Loucy (cell line): ENCODE measurements at regions not wholly inside any gene's neighbourhood (a gene's known extent, or its start where the extent isn't known, plus 50 kb on each side); places are given as distances from the start of the nearest gene placed in this dataset.

Experiments
- H2AFZ ChIP-seq: fragments of 200-600 bp; sonication (generic); 2 replicates; pipeline ENCODE4 v1.6.0; 2016; ENCODE audit warnings: antibody characterized with exemption, mild to moderate bottlenecking, low read length, moderate library complexity
- H3F3A ChIP-seq: fragments of 200-600 bp; 2 replicates; pipeline ENCODE4 v1.6.0; 2016; ENCODE audit warnings: antibody characterized with exemption, low read depth, mild to moderate bottlenecking
- H3K27me3 ChIP-seq: fragments of 200-600 bp; sonication (generic); 2 replicates; pipeline ENCODE4 v1.6.1; 2014; ENCODE audit warnings: low read length, mild to moderate bottlenecking; ENCODE audit not compliant: insufficient read depth, poor library complexity, severe bottlenecking
- H3K36me3 ChIP-seq: fragments of 200-600 bp; sonication (generic); 2 replicates; pipeline ENCODE4 v1.6.1; 2016; ENCODE audit warnings: low read length; ENCODE audit not compliant: insufficient read depth
- H3K4me1 ChIP-seq: fragments of 200-600 bp; sonication (generic); 2 replicates; pipeline ENCODE4 v1.5.1; 2014; ENCODE audit warnings: low read length, mild to moderate bottlenecking; ENCODE audit not compliant: insufficient read depth, poor library complexity, severe bottlenecking
- H3K4me2 ChIP-seq: fragments of 200-600 bp; sonication (generic); 2 replicates; pipeline ENCODE4 v1.6.0; 2014; ENCODE audit warnings: antibody characterized with exemption, low read length, low read depth, mild to moderate bottlenecking; ENCODE audit not compliant: poor library complexity, severe bottlenecking
- H3K4me3 ChIP-seq: fragments of 200-600 bp; sonication (generic); 2 replicates; pipeline ENCODE4 v1.5.1; 2014; ENCODE audit warnings: low read length, mild to moderate bottlenecking, mixed read lengths; ENCODE audit not compliant: poor library complexity, severe bottlenecking
- H3K79me2 ChIP-seq: fragments of 200-600 bp; sonication (generic); 2 replicates; pipeline ENCODE4 v1.6.1; 2014; ENCODE audit warnings: low read length; ENCODE audit not compliant: insufficient read depth
- H3K9ac ChIP-seq: fragments of 200-600 bp; sonication (generic); 2 replicates; pipeline ENCODE4 v1.6.0; 2014; ENCODE audit warnings: mild to moderate bottlenecking, low read depth, low read length, moderate library complexity; ENCODE audit not compliant: poor library complexity, severe bottlenecking
- H3K9me2 ChIP-seq: fragments of 200-600 bp; sonication (generic); replicated peaks from 2 replicates; pipeline ENCODE4 v1.6.1; 2016; ENCODE audit warnings: low read depth, low read length, mixed read lengths
- H3K9me3 ChIP-seq: fragments of 200-600 bp; sonication (generic); 2 replicates; pipeline ENCODE4 v1.6.1; 2014; ENCODE audit warnings: mild to moderate bottlenecking, antibody characterized with exemption, low read length, low read depth; ENCODE audit not compliant: insufficient read depth
- H4K20me1 ChIP-seq: fragments of 200-600 bp; sonication (generic); 2 replicates; pipeline ENCODE4 v1.6.0; 2014; ENCODE audit warnings: antibody characterized with exemption, low read length, mild to moderate bottlenecking; ENCODE audit not compliant: insufficient read depth, poor library complexity, severe bottlenecking
- CTCF ChIP-seq: fragments of 200-600 bp; sonication (generic); conservative IDR thresholded peaks from 2 replicates; pipeline ENCODE4 v1.5.1; 2014; ENCODE audit warnings: mild to moderate bottlenecking, antibody characterized with exemption, low read length
- EZH2phosphoT487 ChIP-seq: fragments of 200-600 bp; IDR thresholded peaks from 2 replicates; pipeline ENCODE4 v1.6.1; 2018; ENCODE audit warnings: antibody characterized with exemption, mild to moderate bottlenecking, moderate library complexity, borderline replicate concordance

- no peak overlapping the region for H3K9ac ChIP-seq
- H3K9me2 ChIP-seq, result 0 out of 2 replicates have a peak, but pooled peaks cover 2% of the 10 kb centered on the region
- no peaks in the 10 kb centered on the region for H4K20me1 ChIP-seq
- H3K4me2 ChIP-seq, result no peak overlapping the region
- TF ChIP-seq CTCF, result no peak
- no peak for TF ChIP-seq EZH2phosphoT487
- H3K9me3 ChIP-seq, result no peaks in the 10 kb centered on the region
- H3K36me3 ChIP-seq, result no peaks in the 10 kb centered on the region
- H3K79me2 ChIP-seq, result no peaks in the 10 kb centered on the region
- H3K4me1 ChIP-seq, result no peaks in the 10 kb centered on the region
- no peak overlapping the region for H3K4me3 ChIP-seq
- H2AFZ ChIP-seq, result no peak overlapping the region
- H3F3A ChIP-seq, result no peaks in the 10 kb centered on the region
- no peaks in the 10 kb centered on the region for H3K27me3 ChIP-seq
Measured at GRCh38 chr2:52141076-52141475, 1109.1 kb upstream of the NRXN1 start.

DNA sequence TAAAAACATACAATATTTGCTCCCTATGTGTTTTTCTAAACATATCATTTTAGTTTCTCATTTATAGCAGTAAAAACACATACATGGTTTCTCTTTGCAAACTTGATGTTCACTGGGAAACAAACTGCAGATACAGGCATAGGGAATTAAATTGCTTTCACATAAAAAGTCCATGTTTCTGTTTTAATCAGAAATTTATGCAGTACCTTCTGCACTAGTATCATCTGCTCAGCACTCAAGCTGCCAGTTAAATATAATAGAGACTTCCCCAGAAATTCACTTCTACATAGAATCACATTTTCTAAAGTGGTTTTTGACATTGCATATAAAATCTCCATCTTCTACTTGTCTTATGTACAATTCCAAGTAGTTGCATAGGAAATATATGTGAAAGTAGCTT is 1107.3 kb upstream of the NRXN1 start:
- no peaks in the 10 kb centered on the region for H3K4me1 ChIP-seq
- no peaks in the 10 kb centered on the region for H3K36me3 ChIP-seq
- no peak overlapping the region for H3K4me2 ChIP-seq
- H4K20me1 ChIP-seq, result no peaks in the 10 kb centered on the region
- H3K9me3 ChIP-seq, result no peaks in the 10 kb centered on the region
- H3K4me3 ChIP-seq, result no peak overlapping the region
- H3K9me2 ChIP-seq, result 0 out of 2 replicates have a peak, but pooled peaks cover 2% of the 10 kb centered on the region
- H3K79me2 ChIP-seq, result no peaks in the 10 kb centered on the region
- no peak overlapping the region for H2AFZ ChIP-seq
- H3K27me3 ChIP-seq, result no peaks in the 10 kb centered on the region
- H3F3A ChIP-seq, result no peaks in the 10 kb centered on the region
- TF ChIP-seq CTCF, result no peak
- no peak for TF ChIP-seq EZH2phosphoT487
- H3K9ac ChIP-seq, result no peak overlapping the region

DNA sequence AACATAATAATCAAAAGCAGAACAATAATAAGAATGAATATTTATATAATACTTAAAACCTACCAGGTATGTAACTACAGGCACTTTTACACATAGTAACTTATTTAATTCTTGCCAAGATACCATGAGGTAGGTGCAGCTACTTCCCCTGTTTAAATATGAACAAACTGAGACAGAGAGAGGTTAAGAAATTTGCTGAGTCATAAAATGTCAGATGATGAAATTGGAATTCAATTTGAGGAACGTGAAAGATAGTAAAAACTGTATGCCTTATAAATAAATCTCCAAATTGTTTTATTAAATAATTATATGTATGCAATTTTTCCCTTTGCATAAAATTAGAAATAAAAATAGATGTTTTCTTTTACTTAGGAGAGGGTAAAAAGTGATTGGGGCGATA is 1103.3 kb upstream of the NRXN1 start:
- TF ChIP-seq CTCF, result no peak
- TF ChIP-seq EZH2phosphoT487, result no peak
- Histone ChIP-seq H3K9ac (no peak overlapping the region), H3K4me2 (no peak overlapping the region), H3K36me3 (no peaks in the 10 kb centered on the region), H3K9me2 (0 out of 2 replicates have a peak, but pooled peaks cover 2% of the 10 kb centered on the region), H3K9me3 (no peaks in the 10 kb centered on the region), H4K20me1 (no peaks in the 10 kb centered on the region), H3K27me3 (no peaks in the 10 kb centered on the region), H3K4me1 (no peaks in the 10 kb centered on the region), H3F3A (no peaks in the 10 kb centered on the region), H2AFZ (no peak overlapping the region), H3K79me2 (no peaks in the 10 kb centered on the region), H3K4me3 (no peak overlapping the region)
